ENCODE measurements at regions not wholly inside any gene's neighbourhood (a gene's known extent, or its start where the extent isn't known, plus 50 kb on each side); places are given as distances from the start of the nearest gene placed in this dataset.

DNA sequence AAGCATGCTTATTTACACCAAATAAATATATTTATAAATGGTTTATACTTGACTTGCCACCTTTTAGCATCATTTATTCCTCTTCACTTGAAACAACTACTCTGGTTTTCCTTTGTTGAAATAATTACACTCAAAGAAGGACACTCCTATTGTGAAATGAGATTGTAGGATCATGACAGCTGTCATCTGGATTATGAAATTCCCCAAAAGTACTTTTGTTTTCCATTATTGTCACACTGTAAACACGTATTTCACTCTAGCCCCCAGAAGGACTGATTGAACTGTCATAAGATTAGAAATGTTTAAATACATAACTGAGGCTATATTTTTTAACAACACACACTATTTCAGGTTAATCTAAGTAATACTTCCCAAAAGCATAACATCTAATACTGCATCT, 593.8 kb downstream of the LRRIQ3 start:
- no peak overlapping the region for H3K4me2 ChIP-seq (ENCODE audit: low read depth, low read length)
- H3K4me3 ChIP-seq (ENCODE audit: low read length), result no peak overlapping the region
- no peaks in the 10 kb centered on the region for H3K36me3 ChIP-seq (replicated peaks; ENCODE audit: insufficient read depth, low read length)
- no peaks in the 10 kb centered on the region for H3F3A ChIP-seq (ENCODE audit: insufficient read depth, low read length)
- no peaks in the 10 kb centered on the region for H3K4me1 ChIP-seq (ENCODE audit: low read length)
- H3K79me2 ChIP-seq (ENCODE audit: low read length), result no peaks in the 10 kb centered on the region
- H3K9ac ChIP-seq (ENCODE audit: low read length), result no peak overlapping the region
- TF ChIP-seq EZH2 (optimal IDR thresholded peaks at IDR 0.05; ENCODE audit: low read depth, low read length), result no peak
- TF ChIP-seq, protein P1, sequence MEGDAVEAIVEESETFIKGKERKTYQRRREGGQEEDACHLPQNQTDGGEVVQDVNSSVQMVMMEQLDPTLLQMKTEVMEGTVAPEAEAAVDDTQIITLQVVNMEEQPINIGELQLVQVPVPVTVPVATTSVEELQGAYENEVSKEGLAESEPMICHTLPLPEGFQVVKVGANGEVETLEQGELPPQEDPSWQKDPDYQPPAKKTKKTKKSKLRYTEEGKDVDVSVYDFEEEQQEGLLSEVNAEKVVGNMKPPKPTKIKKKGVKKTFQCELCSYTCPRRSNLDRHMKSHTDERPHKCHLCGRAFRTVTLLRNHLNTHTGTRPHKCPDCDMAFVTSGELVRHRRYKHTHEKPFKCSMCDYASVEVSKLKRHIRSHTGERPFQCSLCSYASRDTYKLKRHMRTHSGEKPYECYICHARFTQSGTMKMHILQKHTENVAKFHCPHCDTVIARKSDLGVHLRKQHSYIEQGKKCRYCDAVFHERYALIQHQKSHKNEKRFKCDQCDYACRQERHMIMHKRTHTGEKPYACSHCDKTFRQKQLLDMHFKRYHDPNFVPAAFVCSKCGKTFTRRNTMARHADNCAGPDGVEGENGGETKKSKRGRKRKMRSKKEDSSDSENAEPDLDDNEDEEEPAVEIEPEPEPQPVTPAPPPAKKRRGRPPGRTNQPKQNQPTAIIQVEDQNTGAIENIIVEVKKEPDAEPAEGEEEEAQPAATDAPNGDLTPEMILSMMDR (IDR thresholded peaks at IDR 0.05; ENCODE audit: low read length), result no peak
- TF ChIP-seq EZH2phosphoT487 (IDR thresholded peaks at IDR 0.05; ENCODE audit: low read length), result no peak
- H3K27me3 ChIP-seq (replicated peaks; ENCODE audit: insufficient read depth, low read length), result no peaks in the 10 kb centered on the region
- H3K9me2 ChIP-seq (replicated peaks; ENCODE audit: insufficient read depth, low read length), result no peaks in the 10 kb centered on the region
- no peaks in the 10 kb centered on the region for H4K20me1 ChIP-seq (ENCODE audit: insufficient read depth, low read length)
- no peak overlapping the region for H3K27ac ChIP-seq (ENCODE audit: low read length)
- no peak overlapping the region for H2AFZ ChIP-seq (ENCODE audit: low read length)
- no peak for DNase-seq
- H3K9me3 ChIP-seq (replicated peaks; ENCODE audit: insufficient read depth, low read length), result no peaks in the 10 kb centered on the region

DNA sequence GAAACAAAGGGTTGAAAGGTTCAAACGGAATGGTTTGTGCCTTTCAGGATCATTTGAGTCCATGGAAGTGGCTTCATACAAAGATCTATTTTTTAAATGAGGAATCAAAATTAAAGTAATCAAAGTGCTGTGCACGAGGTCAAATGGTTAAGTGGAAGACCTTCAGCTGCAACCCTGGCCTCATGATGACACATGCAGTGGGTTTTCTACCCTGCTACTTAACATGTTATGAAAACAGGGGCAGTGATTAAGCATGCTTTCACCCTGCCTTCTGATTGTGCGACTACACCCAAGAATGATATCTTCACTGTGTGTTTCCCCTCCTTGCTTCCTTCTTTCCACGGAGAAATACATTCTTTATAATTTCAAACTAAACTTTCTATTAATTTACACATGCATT, 604.2 kb downstream of the LRRIQ3 start:
- Histone ChIP-seq H4K20me1 (ENCODE audit: insufficient read depth, low read length) (no peaks in the 10 kb centered on the region), H3K4me1 (ENCODE audit: low read length) (no peaks in the 10 kb centered on the region), H3K79me2 (ENCODE audit: low read length) (no peaks in the 10 kb centered on the region), H2AFZ (ENCODE audit: low read length) (0 out of 2 replicates have a peak overlapping the region, but pooled peaks have one; percentile 21), H3K27me3 (replicated peaks; ENCODE audit: insufficient read depth, low read length) (no peaks in the 10 kb centered on the region), H3F3A (ENCODE audit: insufficient read depth, low read length) (no peaks in the 10 kb centered on the region), H3K9me2 (replicated peaks; ENCODE audit: insufficient read depth, low read length) (no peaks in the 10 kb centered on the region), H3K9ac (ENCODE audit: low read length) (no peak overlapping the region), H3K4me3 (ENCODE audit: low read length) (no peak overlapping the region), H3K9me3 (replicated peaks; ENCODE audit: insufficient read depth, low read length) (no peaks in the 10 kb centered on the region), H3K4me2 (ENCODE audit: low read depth, low read length) (no peak overlapping the region), H3K27ac (ENCODE audit: low read length) (no peak overlapping the region), H3K36me3 (replicated peaks; ENCODE audit: insufficient read depth, low read length) (no peaks in the 10 kb centered on the region)
- no peak for TF ChIP-seq EZH2phosphoT487 (IDR thresholded peaks at IDR 0.05; ENCODE audit: low read length)
- TF ChIP-seq EZH2 (optimal IDR thresholded peaks at IDR 0.05; ENCODE audit: low read depth, low read length), result no peak
- TF ChIP-seq, protein P1 (IDR thresholded peaks at IDR 0.05; ENCODE audit: low read length), result no peak
- no peak for DNase-seq

DNA sequence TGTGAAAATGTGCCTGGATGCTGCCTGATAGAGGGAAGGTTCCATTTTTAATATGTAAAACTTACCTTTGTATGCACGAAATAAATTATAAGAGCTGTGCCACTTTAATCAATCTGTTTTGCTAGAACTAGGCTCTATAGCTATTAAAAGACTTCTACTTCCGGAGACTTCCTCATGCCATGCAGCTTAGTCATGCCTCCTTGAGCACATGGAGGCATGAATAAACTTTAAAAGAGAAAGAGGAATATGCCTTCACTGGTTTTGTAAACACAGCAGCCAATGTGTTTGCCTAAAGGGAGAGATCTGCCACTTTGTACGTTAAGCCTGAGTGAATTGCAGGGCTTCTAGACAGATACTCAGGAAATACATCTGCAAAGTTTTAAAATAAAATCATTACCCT, 604.6 kb downstream of the LRRIQ3 start:
- H3K27me3 ChIP-seq (replicated peaks; ENCODE audit: insufficient read depth, low read length), result no peaks in the 10 kb centered on the region
- no peak overlapping the region for H3K4me2 ChIP-seq (ENCODE audit: low read depth, low read length)
- DNase-seq, result peak; percentile 29

More for the DNA sequence above, 604.6 kb downstream of the LRRIQ3 start:
- Histone ChIP-seq H3K27ac (ENCODE audit: low read length) (no peak overlapping the region), H3K9me3 (replicated peaks; ENCODE audit: insufficient read depth, low read length) (no peaks in the 10 kb centered on the region), H2AFZ (ENCODE audit: low read length) (0 out of 2 replicates have a peak overlapping the region, but pooled peaks have one; percentile 21), H3K4me1 (ENCODE audit: low read length) (no peaks in the 10 kb centered on the region), H3K9me2 (replicated peaks; ENCODE audit: insufficient read depth, low read length) (no peaks in the 10 kb centered on the region), H3K4me3 (ENCODE audit: low read length) (no peak overlapping the region), H3K79me2 (ENCODE audit: low read length) (no peaks in the 10 kb centered on the region), H3K36me3 (replicated peaks; ENCODE audit: insufficient read depth, low read length) (no peaks in the 10 kb centered on the region), H4K20me1 (ENCODE audit: insufficient read depth, low read length) (no peaks in the 10 kb centered on the region), H3K9ac (ENCODE audit: low read length) (no peak overlapping the region), H3F3A (ENCODE audit: insufficient read depth, low read length) (no peaks in the 10 kb centered on the region)
- TF ChIP-seq EZH2 (optimal IDR thresholded peaks at IDR 0.05; ENCODE audit: low read depth, low read length) (no peak), EZH2phosphoT487 (IDR thresholded peaks at IDR 0.05; ENCODE audit: low read length) (no peak)
- TF ChIP-seq, protein P1 (IDR thresholded peaks at IDR 0.05; ENCODE audit: low read length), result no peak
